Neural crest cell (in vitro differentiated cells): ENCODE measurements at regions not wholly inside any gene's neighbourhood (a gene's known extent, or its start where the extent isn't known, plus 50 kb on each side); places are given as distances from the start of the nearest gene placed in this dataset.

Experiments
- DNase-seq: peaks from one replicate; pipeline ENCODE4 v3.0.0; 2021; ENCODE audit warnings: low read depth, mixed read lengths, low spot score
- H3K27ac Mint-ChIP-seq: one replicate; pipeline ENCODE4 v1.8.0; 2021; ENCODE audit warnings: mild to moderate bottlenecking, mixed read lengths; ENCODE audit not compliant: unreplicated experiment
- H3K27me3 Mint-ChIP-seq: 2 replicates; pipeline ENCODE4 v1.8.0; 2021; ENCODE audit warnings: low read depth, mild to moderate bottlenecking, mixed read lengths
- H3K36me3 Mint-ChIP-seq: 2 replicates; pipeline ENCODE4 v1.8.0; 2021; ENCODE audit warnings: low read depth, mild to moderate bottlenecking, mixed read lengths
- H3K4me1 Mint-ChIP-seq: 2 replicates; pipeline ENCODE4 v1.8.0; 2021; ENCODE audit warnings: mixed read lengths
- H3K4me3 Mint-ChIP-seq: one replicate; pipeline ENCODE4 v1.8.0; 2021; ENCODE audit warnings: mild to moderate bottlenecking, mixed read lengths
- H3K9me3 Mint-ChIP-seq: 2 replicates; pipeline ENCODE4 v1.8.0; 2021; ENCODE audit warnings: mixed read lengths
- CTCF ChIP-seq: fragments of 200-600 bp; sonication (generic); conservative IDR thresholded peaks from 2 replicates; pipeline ENCODE4 v1.5.0; 2021; ENCODE audit warnings: antibody characterized with exemption, mild to moderate bottlenecking

GRCh38 chr2:204268458-204268857, 276.8 kb upstream of the PARD3B start:
- no peak for DNase-seq
- Mint-ChIP-seq H3K4me1 (peaks cover 44% of the 10 kb centered on the region), H3K9me3 (peaks cover 20% of the 10 kb centered on the region), H3K36me3 (peaks cover 15% of the 10 kb centered on the region), H3K4me3 (no peak overlapping the region), H3K27ac (no peak overlapping the region), H3K27me3 (no peaks in the 10 kb centered on the region)
- TF ChIP-seq CTCF, result no peak

GRCh38 chr2:204268971-204269370, 276.3 kb upstream of the PARD3B start:
- Mint-ChIP-seq H3K36me3 (peaks cover 15% of the 10 kb centered on the region), H3K9me3 (peaks cover 20% of the 10 kb centered on the region), H3K4me3 (no peak overlapping the region), H3K4me1 (peaks cover 41% of the 10 kb centered on the region), H3K27ac (no peak overlapping the region), H3K27me3 (no peaks in the 10 kb centered on the region)
- no peak for DNase-seq
- TF ChIP-seq CTCF, result no peak

GRCh38 chr2:204272089-204272488, 273.2 kb upstream of the PARD3B start:
- H3K9me3 Mint-ChIP-seq, result peaks cover 20% of the 10 kb centered on the region
- DNase-seq, result no peak
- no peak for TF ChIP-seq CTCF
- no peaks in the 10 kb centered on the region for H3K27me3 Mint-ChIP-seq
- no peak overlapping the region for H3K4me3 Mint-ChIP-seq
- H3K4me1 Mint-ChIP-seq, result peaks cover 23% of the 10 kb centered on the region
- H3K36me3 Mint-ChIP-seq, result peaks cover 15% of the 10 kb centered on the region
- no peak overlapping the region for H3K27ac Mint-ChIP-seq

- Mint-ChIP-seq H3K4me3 (no peak overlapping the region), H3K9me3 (peaks cover 20% of the 10 kb centered on the region), H3K4me1 (peaks cover 21% of the 10 kb centered on the region), H3K27ac (no peak overlapping the region), H3K27me3 (no peaks in the 10 kb centered on the region), H3K36me3 (peaks cover 15% of the 10 kb centered on the region)
- DNase-seq, result no peak
- TF ChIP-seq CTCF, result no peak
These were observed 272.5 kb upstream of the PARD3B start for GRCh38 chr2:204272610-204273287.

- no peak for TF ChIP-seq CTCF
- Mint-ChIP-seq H3K9me3 (peaks cover 20% of the 10 kb centered on the region), H3K4me1 (peaks cover 21% of the 10 kb centered on the region), H3K4me3 (no peak overlapping the region), H3K27ac (no peak overlapping the region), H3K36me3 (peaks cover 12% of the 10 kb centered on the region), H3K27me3 (no peaks in the 10 kb centered on the region)
- no peak for DNase-seq
These were observed 270.8 kb upstream of the PARD3B start for GRCh38 chr2:204274429-204274828.
